ENCODE measurements at regions not wholly inside any gene's neighbourhood (a gene's known extent, or its start where the extent isn't known, plus 50 kb on each side); places are given as distances from the start of the nearest gene placed in this dataset.

DNA sequence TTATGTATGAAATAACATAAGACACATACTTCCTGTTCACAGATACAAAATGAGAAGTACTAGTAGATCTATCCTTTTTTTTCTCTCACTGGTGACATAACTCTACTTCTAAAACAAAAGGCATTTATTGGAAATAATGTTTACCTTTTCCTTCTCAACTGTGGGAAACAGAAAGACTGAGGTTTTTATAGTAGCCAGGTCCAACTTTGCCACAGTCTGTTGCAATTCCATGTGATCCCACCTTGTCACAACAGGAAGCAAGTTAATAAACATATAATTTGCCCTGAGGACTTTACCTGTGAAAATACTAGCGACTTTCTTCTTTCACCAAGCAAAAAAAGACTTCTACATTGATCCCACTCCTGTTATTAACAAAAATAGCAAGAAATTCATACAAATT is 475.8 kb downstream of the PDGFC start:
- H3K4me3 Mint-ChIP-seq = no peak overlapping the region
- POLR2A ChIA-PET = no interaction called here

DNA sequence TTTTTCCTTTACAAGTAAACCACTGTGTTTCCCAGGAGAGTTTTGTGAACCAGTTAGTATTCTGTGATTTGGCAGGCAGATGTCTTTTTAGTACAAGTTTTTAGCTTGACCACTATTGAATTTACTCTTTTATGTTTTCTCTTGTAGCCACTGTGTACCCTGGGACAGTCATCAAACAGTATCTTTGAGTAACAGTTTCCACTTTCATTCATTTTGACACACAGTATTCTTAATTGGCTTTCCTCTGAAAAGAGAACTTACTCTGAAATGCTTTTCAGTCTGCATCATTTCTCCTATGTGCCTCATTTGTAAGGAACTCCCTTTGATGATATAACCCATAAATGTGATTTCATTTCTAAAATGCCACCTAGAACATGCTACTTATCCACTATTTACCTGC is 476.5 kb downstream of the PDGFC start:
- Mint-ChIP-seq H3K9me3 (no peaks in the 10 kb centered on the region), H3K4me1 (no peaks in the 10 kb centered on the region), H3K27me3 (no peaks in the 10 kb centered on the region), H3K4me3 (no peak overlapping the region), H3K36me3 (ENCODE audit: low read depth) (no peaks in the 10 kb centered on the region), H3K27ac (no peak overlapping the region)
- intact Hi-C loops (cut with micrococcal nuclease) = no loop called here
- ATAC-seq (ENCODE audit: low read depth) (no peak), DNase-seq (no peak)
- CTCF ChIA-PET = no interaction called here
- POLR2A ChIA-PET = no interaction called here
- TF ChIP-seq, protein P1, sequence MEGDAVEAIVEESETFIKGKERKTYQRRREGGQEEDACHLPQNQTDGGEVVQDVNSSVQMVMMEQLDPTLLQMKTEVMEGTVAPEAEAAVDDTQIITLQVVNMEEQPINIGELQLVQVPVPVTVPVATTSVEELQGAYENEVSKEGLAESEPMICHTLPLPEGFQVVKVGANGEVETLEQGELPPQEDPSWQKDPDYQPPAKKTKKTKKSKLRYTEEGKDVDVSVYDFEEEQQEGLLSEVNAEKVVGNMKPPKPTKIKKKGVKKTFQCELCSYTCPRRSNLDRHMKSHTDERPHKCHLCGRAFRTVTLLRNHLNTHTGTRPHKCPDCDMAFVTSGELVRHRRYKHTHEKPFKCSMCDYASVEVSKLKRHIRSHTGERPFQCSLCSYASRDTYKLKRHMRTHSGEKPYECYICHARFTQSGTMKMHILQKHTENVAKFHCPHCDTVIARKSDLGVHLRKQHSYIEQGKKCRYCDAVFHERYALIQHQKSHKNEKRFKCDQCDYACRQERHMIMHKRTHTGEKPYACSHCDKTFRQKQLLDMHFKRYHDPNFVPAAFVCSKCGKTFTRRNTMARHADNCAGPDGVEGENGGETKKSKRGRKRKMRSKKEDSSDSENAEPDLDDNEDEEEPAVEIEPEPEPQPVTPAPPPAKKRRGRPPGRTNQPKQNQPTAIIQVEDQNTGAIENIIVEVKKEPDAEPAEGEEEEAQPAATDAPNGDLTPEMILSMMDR (IDR thresholded peaks at IDR 0.05) = no peak

More for the DNA sequence above, 475.8 kb downstream of the PDGFC start:
- TF ChIP-seq, protein P1 (IDR thresholded peaks at IDR 0.05) = no peak
- intact Hi-C loops (cut with micrococcal nuclease) = no loop called here
- no peaks in the 10 kb centered on the region for H3K27me3 Mint-ChIP-seq
- H3K27ac Mint-ChIP-seq = no peak overlapping the region
- ATAC-seq (ENCODE audit: low read depth) (no peak), DNase-seq (no peak)
- no peaks in the 10 kb centered on the region for H3K4me1 Mint-ChIP-seq
- CTCF ChIA-PET = no interaction called here
- H3K9me3 Mint-ChIP-seq = no peaks in the 10 kb centered on the region
- H3K36me3 Mint-ChIP-seq (ENCODE audit: low read depth) = no peaks in the 10 kb centered on the region

DNA sequence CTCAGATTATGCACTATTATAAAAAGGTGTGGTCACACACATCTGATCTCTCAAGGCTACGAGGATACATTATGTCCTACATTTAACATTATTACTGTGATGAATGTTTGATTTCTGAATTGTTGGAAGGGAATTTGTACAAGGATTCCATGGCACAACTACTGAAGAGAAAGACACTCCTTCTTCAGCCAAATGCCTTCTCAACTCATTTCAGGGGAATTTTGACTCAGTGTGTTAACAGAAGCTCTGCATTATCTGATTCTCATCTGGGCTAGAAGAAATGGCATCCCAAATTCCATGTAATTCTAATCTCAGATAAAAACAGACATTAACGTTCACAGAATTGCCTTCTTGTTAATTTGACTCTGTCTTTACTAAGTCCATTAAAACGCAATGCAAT is 477.7 kb downstream of the PDGFC start:
- ATAC-seq (ENCODE audit: low read depth) (no peak), DNase-seq (no peak)
- intact Hi-C loops (cut with micrococcal nuclease) = no loop called here
- H3K36me3 Mint-ChIP-seq (ENCODE audit: low read depth) = no peaks in the 10 kb centered on the region
- H3K27me3 Mint-ChIP-seq = no peaks in the 10 kb centered on the region
- H3K4me3 Mint-ChIP-seq = no peak overlapping the region
- no peaks in the 10 kb centered on the region for H3K9me3 Mint-ChIP-seq
- no peak overlapping the region for H3K27ac Mint-ChIP-seq
- H3K4me1 Mint-ChIP-seq = no peaks in the 10 kb centered on the region
- POLR2A ChIA-PET = no interaction called here
- TF ChIP-seq, protein P1 (IDR thresholded peaks at IDR 0.05) = no peak
- CTCF ChIA-PET = no interaction called here

DNA sequence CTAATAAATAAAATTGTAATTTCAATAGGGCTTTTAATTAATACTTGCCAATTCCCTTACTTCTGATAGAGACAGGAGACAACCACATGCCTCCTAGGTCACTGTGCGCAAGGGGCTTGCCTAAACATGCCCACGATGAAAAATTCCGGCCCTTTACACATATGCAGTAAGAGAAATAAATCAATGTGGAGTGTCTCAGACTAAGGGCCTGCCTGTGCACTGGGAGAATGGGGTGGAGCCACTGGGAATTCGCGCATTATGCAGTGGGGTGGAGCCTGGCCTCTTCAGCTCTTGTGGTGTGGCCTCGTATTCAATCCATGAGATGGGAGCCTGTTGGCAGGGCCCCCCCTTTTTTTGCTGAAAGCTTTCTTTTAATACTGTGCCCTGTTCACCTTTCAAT is 484.5 kb downstream of the PDGFC start:
- no peaks in the 10 kb centered on the region for H3K4me1 Mint-ChIP-seq
- ChIA-PET CTCF (interaction anchor here (1.5 kb wide), 1 partner anchor 11 kb away, joined by 4 read pairs; no protein-coding TSS in a partner anchor), POLR2A (no interaction called here)
- intact Hi-C loops (cut with micrococcal nuclease) = no loop called here
- no peaks in the 10 kb centered on the region for H3K27me3 Mint-ChIP-seq
- DNase-seq = no peak
- H3K4me3 Mint-ChIP-seq = no peak overlapping the region
- TF ChIP-seq, protein P1 (IDR thresholded peaks at IDR 0.05) = no peak
- H3K27ac Mint-ChIP-seq = no peak overlapping the region
- H3K36me3 Mint-ChIP-seq (ENCODE audit: low read depth) = no peaks in the 10 kb centered on the region
- H3K9me3 Mint-ChIP-seq = peaks cover 4% of the 10 kb centered on the region
- ATAC-seq (ENCODE audit: low read depth) = no peak

DNA sequence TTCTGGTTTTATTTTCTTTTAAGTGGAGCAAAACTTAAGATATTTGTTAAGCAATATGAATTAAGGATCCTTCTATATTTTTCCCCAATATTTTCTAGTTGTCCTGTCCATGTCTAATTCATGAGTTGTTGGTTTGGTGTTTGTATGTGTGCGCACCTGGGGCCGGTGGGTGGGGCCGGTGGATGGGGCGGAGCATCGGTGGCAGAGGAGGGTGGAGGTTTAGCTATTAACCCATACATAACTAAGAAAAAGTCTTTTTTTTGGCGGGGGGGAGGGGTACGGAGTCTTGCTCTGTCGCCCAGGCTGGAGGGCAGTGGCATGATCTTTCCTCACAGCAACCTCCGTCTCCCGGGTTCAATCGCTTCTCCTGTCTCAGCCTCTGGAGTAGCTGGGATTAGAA is 489.8 kb downstream of the PDGFC start:
- Mint-ChIP-seq H3K27me3 (no peaks in the 10 kb centered on the region), H3K27ac (no peak overlapping the region), H3K9me3 (peaks cover 4% of the 10 kb centered on the region), H3K4me1 (no peaks in the 10 kb centered on the region), H3K4me3 (no peak overlapping the region), H3K36me3 (ENCODE audit: low read depth) (no peaks in the 10 kb centered on the region)
- TF ChIP-seq, protein P1 (IDR thresholded peaks at IDR 0.05) = no peak
- DNase-seq (no peak), ATAC-seq (ENCODE audit: low read depth) (no peak)
- ChIA-PET POLR2A (no interaction called here), CTCF (no interaction called here)
- intact Hi-C loops (cut with micrococcal nuclease) = no loop called here

Data from activated B cell treated with CpG ODN at 0.5 μM for 24 hours (primary cell).